GM13977 (cell line): ENCODE measurements at regions not wholly inside any gene's neighbourhood (a gene's known extent, or its start where the extent isn't known, plus 50 kb on each side); places are given as distances from the start of the nearest gene placed in this dataset.

Source experiments
- DNase-seq: peaks from one replicate; pipeline ENCODE4 v3.0.0; 2012; ENCODE audit warnings: low spot score
- in situ Hi-C: fragments of 300-500 bp; cut with MboI; formaldehyde crosslinking; loops from one replicate; pipeline ENCODE4 v1.12.0; 2022; ENCODE audit warnings: low sequenced_read_pairs, low pct_unique_long_range_greater_than_20kb, mixed read lengths, inconsistent platforms; ENCODE audit not compliant: unreplicated experiment
- TF ChIP-seq, protein P1 (sequence below): IDR thresholded peaks from 2 replicates; pipeline ENCODE4 v1.5.1; 2012; ENCODE audit warnings: mild to moderate bottlenecking, control low read depth; ENCODE audit not compliant: insufficient read depth; ENCODE audit errors: extremely low read depth, missing control alignments

DNA sequence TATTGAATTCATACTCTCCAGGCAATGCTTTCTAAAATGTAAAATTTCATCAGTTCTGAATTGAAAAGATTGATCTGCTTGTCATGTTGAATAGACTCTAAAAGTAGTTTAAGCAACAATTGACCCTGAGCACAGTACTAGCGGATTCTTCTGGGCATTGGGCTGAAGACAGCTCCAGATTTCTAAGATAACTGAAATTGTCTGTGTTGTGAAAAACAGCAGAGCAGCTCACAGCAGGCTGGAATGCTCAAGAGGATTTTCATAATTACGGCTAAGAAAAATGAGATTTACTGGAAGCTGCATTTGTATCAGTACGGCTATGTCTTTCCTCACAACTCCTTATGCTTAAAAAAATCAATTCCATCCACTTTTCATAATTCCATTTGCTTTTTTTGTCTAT lies 373.7 kb downstream of the HACE1 start:
- no peak for DNase-seq
- TF ChIP-seq, protein P1, sequence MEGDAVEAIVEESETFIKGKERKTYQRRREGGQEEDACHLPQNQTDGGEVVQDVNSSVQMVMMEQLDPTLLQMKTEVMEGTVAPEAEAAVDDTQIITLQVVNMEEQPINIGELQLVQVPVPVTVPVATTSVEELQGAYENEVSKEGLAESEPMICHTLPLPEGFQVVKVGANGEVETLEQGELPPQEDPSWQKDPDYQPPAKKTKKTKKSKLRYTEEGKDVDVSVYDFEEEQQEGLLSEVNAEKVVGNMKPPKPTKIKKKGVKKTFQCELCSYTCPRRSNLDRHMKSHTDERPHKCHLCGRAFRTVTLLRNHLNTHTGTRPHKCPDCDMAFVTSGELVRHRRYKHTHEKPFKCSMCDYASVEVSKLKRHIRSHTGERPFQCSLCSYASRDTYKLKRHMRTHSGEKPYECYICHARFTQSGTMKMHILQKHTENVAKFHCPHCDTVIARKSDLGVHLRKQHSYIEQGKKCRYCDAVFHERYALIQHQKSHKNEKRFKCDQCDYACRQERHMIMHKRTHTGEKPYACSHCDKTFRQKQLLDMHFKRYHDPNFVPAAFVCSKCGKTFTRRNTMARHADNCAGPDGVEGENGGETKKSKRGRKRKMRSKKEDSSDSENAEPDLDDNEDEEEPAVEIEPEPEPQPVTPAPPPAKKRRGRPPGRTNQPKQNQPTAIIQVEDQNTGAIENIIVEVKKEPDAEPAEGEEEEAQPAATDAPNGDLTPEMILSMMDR: no peak
- in situ Hi-C loops: no loop called here

DNA sequence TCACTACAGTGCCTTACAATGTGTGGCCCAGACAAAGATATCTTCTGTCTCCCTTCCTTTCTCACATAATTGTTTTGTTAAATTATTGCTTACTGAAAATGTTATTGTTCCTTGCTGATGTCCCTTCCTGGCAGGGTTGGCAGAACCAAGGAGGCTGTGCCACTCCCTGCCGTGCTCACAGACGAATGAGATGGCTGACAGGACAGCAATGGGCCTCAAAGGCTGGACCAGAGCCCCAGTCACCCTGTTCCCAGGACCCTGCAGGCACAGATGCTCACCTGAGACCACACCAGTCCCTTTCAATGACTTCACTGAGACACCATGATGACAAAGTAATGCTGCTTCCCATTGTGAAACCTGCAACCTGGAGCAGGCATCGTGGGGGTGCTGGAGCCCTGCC lies 375.1 kb downstream of the HACE1 start:
- DNase-seq: no peak
- in situ Hi-C loops: no loop called here
- TF ChIP-seq, protein P1: no peak

DNA sequence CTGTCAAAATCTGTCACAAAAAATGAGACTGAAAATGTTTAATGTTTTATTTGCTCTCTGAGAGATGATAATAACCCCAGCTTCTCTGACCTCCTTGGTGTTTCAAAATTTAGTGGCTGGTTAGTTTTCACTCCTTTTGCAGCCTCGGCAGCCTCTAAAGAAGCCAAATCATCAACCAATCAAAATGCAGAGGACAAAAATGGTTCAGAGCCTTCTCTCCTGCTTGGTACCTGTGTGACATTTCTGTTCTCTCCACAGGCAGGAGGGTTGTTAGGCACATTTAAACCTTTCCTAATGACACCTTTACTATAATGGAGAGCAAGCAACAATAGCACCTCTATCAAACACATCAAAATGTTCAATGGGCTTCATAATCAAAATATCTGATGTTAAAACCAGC lies 375.5 kb downstream of the HACE1 start:
- no peak for DNase-seq
- TF ChIP-seq, protein P1: no peak
- in situ Hi-C loops: no loop called here

DNA sequence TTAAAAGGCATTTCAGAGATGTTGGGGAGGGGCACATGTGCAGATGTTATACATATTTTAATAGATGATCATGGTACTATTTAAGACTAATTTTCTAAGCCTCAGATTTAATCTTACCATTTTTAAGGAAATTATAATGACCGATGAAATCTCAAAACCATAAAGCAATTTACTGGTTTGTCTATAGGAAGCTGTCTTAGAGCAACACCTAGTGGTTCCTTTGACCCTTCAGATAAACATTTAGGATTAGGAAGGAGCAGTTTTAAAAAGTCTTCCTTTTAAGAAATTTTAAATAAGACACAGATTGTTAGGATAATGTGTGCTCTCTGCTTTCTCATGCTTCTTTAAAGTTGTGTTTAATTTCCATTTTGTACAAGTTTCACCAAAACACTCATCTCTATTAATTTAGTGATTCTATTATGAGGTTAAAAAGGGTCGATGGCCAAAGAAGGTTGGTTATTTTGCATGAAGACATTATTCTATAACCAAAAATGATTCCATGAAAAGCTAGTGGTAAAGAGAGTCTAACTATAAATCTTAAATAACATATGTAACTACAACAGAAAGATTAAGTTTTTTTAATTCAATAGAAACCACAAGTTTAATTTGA lies 376.4 kb downstream of the HACE1 start:
- in situ Hi-C loops: no loop called here
- no peak for DNase-seq
- TF ChIP-seq, protein P1: peak; percentile 28

DNA sequence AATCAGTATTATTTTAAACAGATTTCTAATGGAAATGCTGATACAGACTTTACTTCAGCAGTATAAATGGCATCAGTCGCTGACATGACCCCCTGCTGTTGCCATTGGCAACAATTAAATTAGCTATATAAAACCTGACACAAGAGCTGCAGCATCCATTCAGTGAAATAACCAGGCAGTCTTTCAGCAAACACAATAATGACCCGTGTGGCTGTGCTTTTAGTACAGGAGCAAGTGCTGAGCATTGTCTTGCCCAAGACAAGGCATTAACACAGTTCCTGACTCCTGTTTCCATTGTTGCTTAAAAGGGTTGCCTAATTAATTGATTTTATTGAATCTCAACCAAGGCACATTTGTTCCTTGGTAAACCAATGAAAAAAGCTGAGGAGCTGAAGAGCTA lies 382.1 kb downstream of the HACE1 start:
- in situ Hi-C loops: no loop called here
- no peak for DNase-seq
- TF ChIP-seq, protein P1: no peak

DNA sequence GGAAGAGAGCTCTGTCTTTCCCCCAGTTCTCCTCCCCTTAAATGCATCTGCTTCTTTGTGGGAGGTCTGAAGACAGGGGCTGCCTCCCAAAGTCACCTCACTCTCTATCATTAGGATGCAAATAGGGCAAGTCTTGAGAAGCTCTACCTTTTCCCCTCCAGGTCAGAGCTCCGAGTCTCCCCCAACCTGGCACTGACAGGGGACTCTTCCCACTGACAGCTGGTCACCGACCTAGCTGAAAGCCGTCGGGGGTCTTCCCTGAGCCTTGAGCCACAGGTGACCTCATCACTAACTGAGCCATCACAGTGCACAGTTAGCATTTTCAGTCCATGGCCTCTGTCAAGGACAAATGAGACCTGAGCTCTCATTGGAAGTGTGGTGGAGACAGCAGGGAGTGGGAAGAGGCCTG lies 386.7 kb downstream of the HACE1 start:
- TF ChIP-seq, protein P1: no peak
- DNase-seq: no peak
- in situ Hi-C loops: no loop called here
